ENCODE measurements at regions not wholly inside any gene's neighbourhood (a gene's known extent, or its start where the extent isn't known, plus 50 kb on each side); places are given as distances from the start of the nearest gene placed in this dataset.

GRCh38 chr4:77375866-77376607, 219.0 kb downstream of the CCNG2 start:
- Mint-ChIP-seq H3K4me3 (no peak overlapping the region), H3K9me3 (ENCODE audit: low read depth) (no peaks in the 10 kb centered on the region), H3K27ac (no peak overlapping the region), H3K27me3 (peaks cover 3% of the 10 kb centered on the region), H3K36me3 (ENCODE audit: low read depth) (no peaks in the 10 kb centered on the region), H3K4me1 (no peaks in the 10 kb centered on the region)
- ATAC-seq (no peak), DNase-seq (no peak)
- CTCF ChIA-PET, result interaction anchor here (1.9 kb wide), 1 partner anchor 14 kb away, joined by 6 read pairs; no protein-coding TSS in a partner anchor
- intact Hi-C loops (cut with DNase I, micrococcal nuclease), result no loop called here
- POLR2A ChIA-PET, result no interaction called here

DNA sequence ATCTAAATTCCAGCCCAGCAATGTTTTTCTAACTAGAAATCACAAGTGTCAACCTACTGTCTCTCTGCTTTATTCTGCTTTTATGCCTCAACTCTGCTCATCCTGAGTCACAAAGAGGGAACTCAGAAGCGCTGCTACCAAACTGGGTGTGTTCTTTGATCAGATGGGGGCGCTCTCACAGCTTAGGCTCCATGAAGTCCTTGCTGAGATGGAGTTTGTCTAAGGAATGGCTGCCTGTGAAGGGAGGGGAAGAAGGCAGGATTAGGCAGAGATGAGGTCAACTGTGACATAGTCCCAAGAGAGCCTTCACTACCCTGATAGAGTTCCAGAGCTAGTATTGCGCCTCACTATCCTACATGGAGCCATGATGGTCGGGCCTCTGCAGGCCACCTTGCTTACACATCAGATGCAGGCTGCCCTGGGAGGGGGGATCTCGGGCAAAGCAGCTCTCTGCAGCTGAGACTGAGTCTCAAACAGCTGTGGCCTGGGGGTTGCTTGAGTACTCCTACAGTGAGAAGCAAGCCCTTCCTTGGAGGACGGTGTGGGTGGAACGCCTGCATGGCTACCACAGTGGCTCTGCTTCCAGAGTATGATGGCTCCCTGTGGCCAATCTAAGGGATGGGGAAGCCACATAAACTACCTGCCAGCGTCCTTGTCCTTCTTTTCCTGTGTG, 219.9 kb downstream of the CCNG2 start:
- intact Hi-C loops (cut with DNase I, micrococcal nuclease), result no loop called here
- no peaks in the 10 kb centered on the region for H3K4me1 Mint-ChIP-seq
- no peak overlapping the region for H3K27ac Mint-ChIP-seq
- H3K36me3 Mint-ChIP-seq (ENCODE audit: low read depth), result no peaks in the 10 kb centered on the region
- no peak overlapping the region for H3K4me3 Mint-ChIP-seq
- POLR2A ChIA-PET, result no interaction called here
- CTCF ChIA-PET, result interaction anchor here (0.7 to 1.9 kb wide), 2 partner anchors 15 to 224 kb away, joined by 3 to 6 read pairs; no protein-coding TSS in a partner anchor
- H3K27me3 Mint-ChIP-seq, result peaks cover 3% of the 10 kb centered on the region
- no peaks in the 10 kb centered on the region for H3K9me3 Mint-ChIP-seq (ENCODE audit: low read depth)
- ATAC-seq (no peak), DNase-seq (no peak)

DNA sequence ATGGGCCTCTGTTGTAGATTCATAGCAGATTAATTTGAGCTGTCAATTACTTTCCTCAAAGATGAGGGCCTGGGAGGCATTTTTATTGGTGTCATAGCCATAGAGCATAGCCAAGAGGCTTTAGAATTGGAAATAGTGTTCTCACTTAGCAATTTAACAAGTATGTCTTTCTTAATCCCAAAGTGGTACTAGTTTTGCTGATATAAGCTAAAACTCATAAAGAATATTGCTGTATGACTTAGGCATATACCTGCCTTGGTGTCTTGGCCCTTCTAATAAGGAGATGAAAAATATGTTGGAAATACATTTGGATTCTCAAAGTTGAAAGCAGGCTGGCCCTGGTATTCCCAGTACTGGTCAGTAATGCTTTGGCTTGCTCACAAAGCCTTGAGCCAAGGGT, 221.5 kb upstream of the CXCL13 start:
- ATAC-seq, result no peak
- H3K36me3 Mint-ChIP-seq (ENCODE audit: low read depth), result no peaks in the 10 kb centered on the region
- no peak overlapping the region for H3K4me3 Mint-ChIP-seq
- H3K27ac Mint-ChIP-seq, result no peak overlapping the region
- no peaks in the 10 kb centered on the region for H3K27me3 Mint-ChIP-seq
- intact Hi-C loops (cut with DNase I, micrococcal nuclease), result no loop called here
- H3K4me1 Mint-ChIP-seq, result peaks cover 2% of the 10 kb centered on the region
- DNase-seq, result no peak
- ChIA-PET POLR2A (no interaction called here), CTCF (interaction anchor here (0.6 to 3.3 kb wide), 10 partner anchors 11 to 236 kb away, joined by 3 to 17 read pairs (median 6); no protein-coding TSS in a partner anchor)
- H3K9me3 Mint-ChIP-seq (ENCODE audit: low read depth), result no peaks in the 10 kb centered on the region

DNA sequence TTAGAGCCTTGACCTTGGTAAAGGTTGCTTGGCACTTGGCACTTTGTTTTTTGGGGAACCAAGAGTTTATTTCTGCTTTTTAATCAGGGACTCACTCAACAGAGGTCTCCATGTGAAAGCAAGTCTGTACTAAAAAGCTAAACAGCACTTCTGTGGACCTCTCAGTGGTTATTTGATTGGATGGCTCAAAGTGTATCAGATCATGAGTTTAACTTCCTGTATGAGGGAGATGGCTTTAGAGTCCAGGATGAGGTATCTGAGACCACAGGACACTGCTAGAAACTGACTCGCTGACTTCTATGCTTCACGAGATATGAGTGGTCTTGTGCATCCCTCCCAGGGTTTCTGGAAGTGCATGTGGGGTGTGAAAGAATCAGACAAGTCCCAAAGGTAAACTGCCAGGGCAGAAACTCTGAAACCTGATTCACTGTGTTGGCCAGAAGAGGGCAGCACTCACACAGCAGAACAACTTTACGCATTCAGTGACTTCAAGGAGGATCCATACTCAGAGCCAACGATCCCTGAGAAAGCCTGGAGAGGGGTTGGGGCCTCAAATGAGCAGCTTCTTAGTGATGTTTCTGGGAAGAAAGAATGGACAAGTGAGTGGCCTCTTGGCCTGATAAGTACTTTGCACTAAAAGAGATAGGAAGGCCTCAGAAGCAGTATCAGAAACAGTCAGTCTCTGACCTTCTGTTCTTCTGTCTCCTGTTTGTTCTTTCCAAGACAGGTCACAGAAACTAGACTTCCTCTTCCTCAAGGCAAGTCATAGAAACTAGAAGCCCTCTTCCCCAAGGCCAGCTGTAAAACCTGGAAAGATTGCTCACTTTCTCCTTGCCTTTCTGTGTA, 220.3 kb upstream of the CXCL13 start:
- Mint-ChIP-seq H3K9me3 (ENCODE audit: low read depth) (no peaks in the 10 kb centered on the region), H3K4me1 (peaks cover 2% of the 10 kb centered on the region), H3K4me3 (no peak overlapping the region), H3K27me3 (no peaks in the 10 kb centered on the region), H3K36me3 (ENCODE audit: low read depth) (no peaks in the 10 kb centered on the region), H3K27ac (no peak overlapping the region)
- ATAC-seq, result peak; percentile 76
- CTCF ChIA-PET, result interaction anchor here (0.7 to 3.4 kb wide), 17 partner anchors 10 to 352 kb away, joined by 3 to 25 read pairs (median 5); no protein-coding TSS in a partner anchor
- DNase-seq, result peak; percentile 77
- POLR2A ChIA-PET, result no interaction called here
- intact Hi-C loops (cut with DNase I, micrococcal nuclease), result loop anchor here (1.0 kb wide), 3 partner anchors 48 to 233 kb away; no protein-coding TSS in a partner anchor

- Mint-ChIP-seq H3K9me3 (ENCODE audit: low read depth) (no peaks in the 10 kb centered on the region), H3K27ac (no peak overlapping the region), H3K4me3 (no peak overlapping the region), H3K4me1 (no peaks in the 10 kb centered on the region), H3K36me3 (ENCODE audit: low read depth) (no peaks in the 10 kb centered on the region), H3K27me3 (peaks cover 2% of the 10 kb centered on the region)
- ChIA-PET POLR2A (no interaction called here), CTCF (interaction anchor here (1.8 kb wide), 1 partner anchor 225 kb away, joined by 7 read pairs; no protein-coding TSS in a partner anchor)
- ATAC-seq, result no peak
- DNase-seq, result no peak
- intact Hi-C loops (cut with DNase I, micrococcal nuclease), result no loop called here
Observed at GRCh38 chr4:77393996-77394395, 211.6 kb upstream of the CXCL13 start.

- POLR2A ChIA-PET, result no interaction called here
- intact Hi-C loops (cut with DNase I, micrococcal nuclease), result no loop called here
Observed at GRCh38 chr4:77395481-77395880, 210.1 kb upstream of the CXCL13 start.

GRCh38 chr4:77398256-77398655, 207.4 kb upstream of the CXCL13 start:
- peaks cover 7% of the 10 kb centered on the region for H3K27me3 Mint-ChIP-seq
- ATAC-seq (no peak), DNase-seq (no peak)
- no peak overlapping the region for H3K4me3 Mint-ChIP-seq
- ChIA-PET POLR2A (no interaction called here), CTCF (no interaction called here)
- no peaks in the 10 kb centered on the region for H3K4me1 Mint-ChIP-seq
- H3K27ac Mint-ChIP-seq, result no peak overlapping the region
- no peaks in the 10 kb centered on the region for H3K9me3 Mint-ChIP-seq (ENCODE audit: low read depth)
- intact Hi-C loops (cut with DNase I, micrococcal nuclease), result no loop called here
- no peaks in the 10 kb centered on the region for H3K36me3 Mint-ChIP-seq (ENCODE audit: low read depth)

More at GRCh38 chr4:77395481-77395880, 210.1 kb upstream of the CXCL13 start:
- ATAC-seq (no peak), DNase-seq (no peak)
- Mint-ChIP-seq H3K4me1 (no peaks in the 10 kb centered on the region), H3K27ac (no peak overlapping the region), H3K27me3 (peaks cover 2% of the 10 kb centered on the region), H3K36me3 (ENCODE audit: low read depth) (no peaks in the 10 kb centered on the region), H3K9me3 (ENCODE audit: low read depth) (no peaks in the 10 kb centered on the region), H3K4me3 (no peak overlapping the region)
- CTCF ChIA-PET, result interaction anchor here (0.6 to 2.8 kb wide), 9 partner anchors 9 to 226 kb away, joined by 3 to 16 read pairs (median 4); no protein-coding TSS in a partner anchor

GRCh38 chr4:77399831-77400230, 205.8 kb upstream of the CXCL13 start:
- no peak overlapping the region for H3K27ac Mint-ChIP-seq
- ChIA-PET CTCF (interaction anchor here (2.2 kb wide), 1 partner anchor 33 kb away, joined by 5 read pairs; no protein-coding TSS in a partner anchor), POLR2A (no interaction called here)
- peaks cover 13% of the 10 kb centered on the region for H3K27me3 Mint-ChIP-seq
- no peaks in the 10 kb centered on the region for H3K9me3 Mint-ChIP-seq (ENCODE audit: low read depth)
- H3K4me1 Mint-ChIP-seq, result no peaks in the 10 kb centered on the region
- H3K4me3 Mint-ChIP-seq, result no peak overlapping the region
- intact Hi-C loops (cut with DNase I, micrococcal nuclease), result no loop called here
- ATAC-seq (no peak), DNase-seq (no peak)
- H3K36me3 Mint-ChIP-seq (ENCODE audit: low read depth), result no peaks in the 10 kb centered on the region

DNA sequence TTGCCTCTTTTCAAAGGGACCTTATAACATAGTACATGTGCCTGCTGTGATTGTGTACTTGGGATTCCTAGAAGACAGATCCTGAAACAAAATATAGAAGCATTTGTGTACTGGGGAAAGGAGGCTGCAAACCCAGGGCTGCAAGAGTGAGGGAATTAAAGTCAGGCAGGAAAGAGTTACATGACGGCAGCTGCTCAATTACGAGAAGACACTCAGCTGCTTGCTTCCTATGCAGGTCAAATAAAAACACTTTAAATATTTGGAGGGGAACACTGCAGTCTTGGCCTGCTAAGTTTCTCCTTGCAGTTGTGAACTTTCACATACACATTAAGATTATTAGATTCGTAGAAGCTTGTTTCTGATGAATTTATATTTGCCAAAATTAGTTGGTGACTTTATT, 191.9 kb upstream of the CXCL13 start:
- no peaks in the 10 kb centered on the region for H3K9me3 Mint-ChIP-seq (ENCODE audit: low read depth)
- ATAC-seq (no peak), DNase-seq (no peak)
- H3K27ac Mint-ChIP-seq, result no peak overlapping the region
- CTCF ChIA-PET, result interaction anchor here (0.6 to 2.2 kb wide), 7 partner anchors 12 to 60 kb away, joined by 3 to 7 read pairs (median 3); no protein-coding TSS in a partner anchor
- peaks cover 12% of the 10 kb centered on the region for H3K27me3 Mint-ChIP-seq
- no peak overlapping the region for H3K4me3 Mint-ChIP-seq
- POLR2A ChIA-PET, result no interaction called here
- no peaks in the 10 kb centered on the region for H3K4me1 Mint-ChIP-seq
- H3K36me3 Mint-ChIP-seq (ENCODE audit: low read depth), result no peaks in the 10 kb centered on the region
- intact Hi-C loops (cut with DNase I, micrococcal nuclease), result no loop called here

GRCh38 chr4:77415689-77416088, 189.9 kb upstream of the CXCL13 start:
- H3K4me3 Mint-ChIP-seq, result no peak overlapping the region
- no peak for DNase-seq
- H3K27ac Mint-ChIP-seq, result no peak overlapping the region
- ChIA-PET POLR2A (no interaction called here), CTCF (interaction anchor here (1.6 kb wide), 1 partner anchor 32 kb away, joined by 5 read pairs; no protein-coding TSS in a partner anchor)
- no peaks in the 10 kb centered on the region for H3K36me3 Mint-ChIP-seq (ENCODE audit: low read depth)
- intact Hi-C loops (cut with DNase I, micrococcal nuclease), result no loop called here
- no peak for ATAC-seq
- H3K9me3 Mint-ChIP-seq (ENCODE audit: low read depth), result no peaks in the 10 kb centered on the region
- H3K27me3 Mint-ChIP-seq, result peaks cover 12% of the 10 kb centered on the region
- H3K4me1 Mint-ChIP-seq, result no peaks in the 10 kb centered on the region

GRCh38 chr4:77418333-77418732, 187.3 kb upstream of the CXCL13 start:
- Mint-ChIP-seq H3K36me3 (ENCODE audit: low read depth) (no peaks in the 10 kb centered on the region), H3K4me1 (no peaks in the 10 kb centered on the region), H3K9me3 (ENCODE audit: low read depth) (no peaks in the 10 kb centered on the region), H3K27me3 (peaks cover 12% of the 10 kb centered on the region), H3K27ac (no peak overlapping the region), H3K4me3 (no peak overlapping the region)
- ChIA-PET POLR2A (no interaction called here), CTCF (interaction anchor here (0.8 to 1.6 kb wide), 13 partner anchors 9 to 228 kb away, joined by 3 to 9 read pairs (median 4); no protein-coding TSS in a partner anchor)
- ATAC-seq (peak; percentile 74), DNase-seq (peak; percentile 19)
- intact Hi-C loops (cut with DNase I, micrococcal nuclease), result no loop called here
